GM23338 (cell line): ENCODE measurements at regions not wholly inside any gene's neighbourhood (a gene's known extent, or its start where the extent isn't known, plus 50 kb on each side); places are given as distances from the start of the nearest gene placed in this dataset.

Source experiments
- CREB1 ChIP-seq: fragments of 250-450 bp; sonication (Bioruptor Pico); IDR thresholded peaks from 2 replicates; pipeline ENCODE4 v1.5.0; 2020; ENCODE audit warnings: low read depth, mild to moderate bottlenecking, moderate library complexity
- EZH2 ChIP-seq: fragments of 200-600 bp; sonication (generic); IDR thresholded peaks from one replicate; pipeline ENCODE4 v1.8.0; 2017; ENCODE audit warnings: antibody characterized with exemption, mild to moderate bottlenecking, low read depth; ENCODE audit not compliant: unreplicated experiment
- JUNB ChIP-seq: IDR thresholded peaks from one replicate; pipeline ENCODE4 v1.6.1; 2016; ENCODE audit warnings: antibody characterized with exemption; ENCODE audit not compliant: unreplicated experiment
- NANOG ChIP-seq: IDR thresholded peaks from 2 replicates; pipeline ENCODE4 v1.6.1; 2016; ENCODE audit warnings: antibody characterized with exemption, borderline replicate concordance
- POLR2AphosphoS5 ChIP-seq: IDR thresholded peaks from 2 replicates; pipeline ENCODE4 v1.6.1; 2016; ENCODE audit warnings: antibody characterized with exemption, low read depth
- STAT1 ChIP-seq: IDR thresholded peaks from one replicate; pipeline ENCODE4 v1.6.1; 2016; ENCODE audit warnings: antibody characterized with exemption; ENCODE audit not compliant: unreplicated experiment
- ZNF331 ChIP-seq: fragments of 250-450 bp; sonication (Bioruptor Pico); IDR thresholded peaks from 2 replicates; pipeline ENCODE4 v1.5.0; 2020; ENCODE audit warnings: low read depth, mild to moderate bottlenecking, moderate library complexity
- TF ChIP-seq, protein P1 (sequence below): fragments of 250-450 bp; sonication (Bioruptor Pico); IDR thresholded peaks from 2 replicates; pipeline ENCODE4 v1.5.0; 2020; ENCODE audit warnings: mild to moderate bottlenecking, moderate library complexity

DNA sequence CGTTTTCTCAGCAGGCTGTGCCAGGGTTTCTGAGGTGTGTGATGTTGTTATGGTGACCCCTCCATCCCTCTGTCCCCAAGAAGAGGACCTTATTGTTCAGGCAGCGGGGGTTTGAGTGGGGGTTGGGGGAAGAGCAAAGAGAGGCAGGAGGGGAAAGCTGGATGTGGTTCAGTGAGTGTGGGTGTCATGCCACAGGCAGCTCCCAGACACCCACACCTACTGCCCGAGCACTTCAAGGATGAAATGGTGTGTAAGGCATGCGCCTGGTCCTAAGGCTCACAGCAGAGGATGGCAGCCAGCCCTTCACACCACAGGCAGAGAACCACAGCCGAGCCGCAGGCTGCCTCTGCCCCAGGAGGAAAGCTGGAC lies 49.9 kb upstream of the STUM start (continued):
- TF ChIP-seq, protein P1, sequence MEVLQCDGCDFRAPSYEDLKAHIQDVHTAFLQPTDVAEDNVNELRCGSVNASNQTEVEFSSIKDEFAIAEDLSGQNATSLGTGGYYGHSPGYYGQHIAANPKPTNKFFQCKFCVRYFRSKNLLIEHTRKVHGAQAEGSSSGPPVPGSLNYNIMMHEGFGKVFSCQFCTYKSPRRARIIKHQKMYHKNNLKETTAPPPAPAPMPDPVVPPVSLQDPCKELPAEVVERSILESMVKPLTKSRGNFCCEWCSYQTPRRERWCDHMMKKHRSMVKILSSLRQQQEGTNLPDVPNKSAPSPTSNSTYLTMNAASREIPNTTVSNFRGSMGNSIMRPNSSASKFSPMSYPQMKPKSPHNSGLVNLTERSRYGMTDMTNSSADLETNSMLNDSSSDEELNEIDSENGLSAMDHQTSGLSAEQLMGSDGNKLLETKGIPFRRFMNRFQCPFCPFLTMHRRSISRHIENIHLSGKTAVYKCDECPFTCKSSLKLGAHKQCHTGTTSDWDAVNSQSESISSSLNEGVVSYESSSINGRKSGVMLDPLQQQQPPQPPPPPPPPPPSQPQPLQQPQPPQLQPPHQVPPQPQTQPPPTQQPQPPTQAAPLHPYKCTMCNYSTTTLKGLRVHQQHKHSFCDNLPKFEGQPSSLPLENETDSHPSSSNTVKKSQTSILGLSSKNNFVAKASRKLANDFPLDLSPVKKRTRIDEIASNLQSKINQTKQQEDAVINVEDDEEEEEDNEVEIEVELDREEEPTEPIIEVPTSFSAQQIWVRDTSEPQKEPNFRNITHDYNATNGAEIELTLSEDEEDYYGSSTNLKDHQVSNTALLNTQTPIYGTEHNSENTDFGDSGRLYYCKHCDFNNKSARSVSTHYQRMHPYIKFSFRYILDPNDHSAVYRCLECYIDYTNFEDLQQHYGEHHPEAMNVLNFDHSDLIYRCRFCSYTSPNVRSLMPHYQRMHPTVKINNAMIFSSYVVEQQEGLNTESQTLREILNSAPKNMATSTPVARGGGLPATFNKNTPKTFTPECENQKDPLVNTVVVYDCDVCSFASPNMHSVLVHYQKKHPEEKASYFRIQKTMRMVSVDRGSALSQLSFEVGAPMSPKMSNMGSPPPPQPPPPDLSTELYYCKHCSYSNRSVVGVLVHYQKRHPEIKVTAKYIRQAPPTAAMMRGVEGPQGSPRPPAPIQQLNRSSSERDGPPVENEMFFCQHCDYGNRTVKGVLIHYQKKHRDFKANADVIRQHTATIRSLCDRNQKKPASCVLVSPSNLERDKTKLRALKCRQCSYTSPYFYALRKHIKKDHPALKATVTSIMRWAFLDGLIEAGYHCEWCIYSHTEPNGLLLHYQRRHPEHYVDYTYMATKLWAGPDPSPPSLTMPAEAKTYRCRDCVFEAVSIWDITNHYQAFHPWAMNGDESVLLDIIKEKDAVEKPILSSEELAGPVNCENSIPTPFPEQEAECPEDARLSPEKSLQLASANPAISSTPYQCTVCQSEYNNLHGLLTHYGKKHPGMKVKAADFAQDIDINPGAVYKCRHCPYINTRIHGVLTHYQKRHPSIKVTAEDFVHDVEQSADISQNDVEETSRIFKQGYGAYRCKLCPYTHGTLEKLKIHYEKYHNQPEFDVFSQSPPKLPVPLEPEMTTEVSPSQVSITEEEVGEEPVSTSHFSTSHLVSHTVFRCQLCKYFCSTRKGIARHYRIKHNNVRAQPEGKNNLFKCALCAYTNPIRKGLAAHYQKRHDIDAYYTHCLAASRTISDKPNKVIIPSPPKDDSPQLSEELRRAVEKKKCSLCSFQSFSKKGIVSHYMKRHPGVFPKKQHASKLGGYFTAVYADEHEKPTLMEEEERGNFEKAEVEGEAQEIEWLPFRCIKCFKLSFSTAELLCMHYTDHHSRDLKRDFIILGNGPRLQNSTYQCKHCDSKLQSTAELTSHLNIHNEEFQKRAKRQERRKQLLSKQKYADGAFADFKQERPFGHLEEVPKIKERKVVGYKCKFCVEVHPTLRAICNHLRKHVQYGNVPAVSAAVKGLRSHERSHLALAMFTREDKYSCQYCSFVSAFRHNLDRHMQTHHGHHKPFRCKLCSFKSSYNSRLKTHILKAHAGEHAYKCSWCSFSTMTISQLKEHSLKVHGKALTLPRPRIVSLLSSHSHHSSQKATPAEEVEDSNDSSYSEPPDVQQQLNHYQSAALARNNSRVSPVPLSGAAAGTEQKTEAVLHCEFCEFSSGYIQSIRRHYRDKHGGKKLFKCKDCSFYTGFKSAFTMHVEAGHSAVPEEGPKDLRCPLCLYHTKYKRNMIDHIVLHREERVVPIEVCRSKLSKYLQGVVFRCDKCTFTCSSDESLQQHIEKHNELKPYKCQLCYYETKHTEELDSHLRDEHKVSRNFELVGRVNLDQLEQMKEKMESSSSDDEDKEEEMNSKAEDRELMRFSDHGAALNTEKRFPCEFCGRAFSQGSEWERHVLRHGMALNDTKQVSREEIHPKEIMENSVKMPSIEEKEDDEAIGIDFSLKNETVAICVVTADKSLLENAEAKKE (CRISPR knock-in tag): no peak
- TF ChIP-seq NANOG (no peak), STAT1 (no peak), CREB1 (CRISPR knock-in tag) (no peak), ZNF331 (CRISPR knock-in tag) (no peak), JUNB (no peak), EZH2 (no peak), POLR2AphosphoS5 (no peak)
